Trophoblast cell (in vitro differentiated cells and primary cell): ENCODE measurements at regions not wholly inside any gene's neighbourhood (a gene's known extent, or its start where the extent isn't known, plus 50 kb on each side); places are given as distances from the start of the nearest gene placed in this dataset.

ENCODE experiments used
- DNase-seq, 2 donors: peaks; one replicate each; pipeline ENCODE4 v3.0.0-alpha.2; 2016
- H2AFZ ChIP-seq: 2 replicates; pipeline ENCODE4 v1.6.1; 2013; ENCODE audit warnings: low read length, moderate library complexity, mild to moderate bottlenecking; ENCODE audit not compliant: insufficient read depth, poor library complexity
- H2AK5ac ChIP-seq: 2 replicates; pipeline ENCODE4 v1.6.1; 2013; ENCODE audit warnings: mild to moderate bottlenecking, low read length
- H2BK120ac ChIP-seq: 2 replicates; pipeline ENCODE4 v1.6.1; 2013; ENCODE audit warnings: low read length, mild to moderate bottlenecking, moderate library complexity; ENCODE audit not compliant: insufficient read depth, poor library complexity
- H2BK12ac ChIP-seq: 2 replicates; pipeline ENCODE4 v1.6.1; 2013; ENCODE audit warnings: mild to moderate bottlenecking, low read length, moderate library complexity
- H2BK5ac ChIP-seq: 2 replicates; pipeline ENCODE4 v1.6.1; 2013; ENCODE audit warnings: low read length, low read depth, moderate library complexity, mild to moderate bottlenecking; ENCODE audit not compliant: poor library complexity
- H3K14ac ChIP-seq: 2 replicates; pipeline ENCODE4 v1.6.1; 2013; ENCODE audit warnings: mild to moderate bottlenecking, low read length
- H3K18ac ChIP-seq: 2 replicates; pipeline ENCODE4 v1.6.1; 2013; ENCODE audit warnings: mild to moderate bottlenecking, low read length
- H3K23ac ChIP-seq: 2 replicates; pipeline ENCODE4 v1.6.1; 2013; ENCODE audit warnings: low read length
- H3K27ac ChIP-seq: 2 replicates; pipeline ENCODE4 v1.5.1; 2013; ENCODE audit warnings: low read depth, mild to moderate bottlenecking, inconsistent platforms, low read length, moderate library complexity
- H3K27me3 ChIP-seq: 2 replicates; pipeline ENCODE4 v1.6.1; 2013; ENCODE audit warnings: inconsistent platforms, mild to moderate bottlenecking, low read length, moderate library complexity; ENCODE audit not compliant: insufficient read depth
- H3K36me3 ChIP-seq, 2 experiments: 1 replicate in 1 of 2; 2 replicates in 1 of 2; pipeline ENCODE4 v1.6.1; 2013; ENCODE audit warnings: low read length in 2 of 2, mild to moderate bottlenecking in 2 of 2, moderate library complexity in 1 of 2; ENCODE audit not compliant: insufficient read depth in 2 of 2, control insufficient read depth in 1 of 2
- H3K4ac ChIP-seq: 2 replicates; pipeline ENCODE4 v1.6.1; 2013; ENCODE audit warnings: low read depth, mild to moderate bottlenecking, low read length, moderate library complexity
- H3K4me1 ChIP-seq, 2 experiments: 1 replicate in 1 of 2; 2 replicates in 1 of 2; pipeline ENCODE4 v1.6.1; 2013; ENCODE audit warnings: low read length in 2 of 2, mild to moderate bottlenecking in 2 of 2, moderate library complexity in 1 of 2; ENCODE audit not compliant: insufficient read depth in 2 of 2, control insufficient read depth in 1 of 2
- H3K4me2 ChIP-seq: 2 replicates; pipeline ENCODE4 v1.6.1; 2013; ENCODE audit warnings: inconsistent platforms, mild to moderate bottlenecking, low read length, moderate library complexity
- H3K4me3 ChIP-seq: 2 replicates; pipeline ENCODE4 v1.5.1; 2013; ENCODE audit warnings: mild to moderate bottlenecking, low read depth, low read length, inconsistent platforms
- H3K79me1 ChIP-seq: one replicate; pipeline ENCODE4 v1.6.1; 2013; ENCODE audit warnings: low read length
- H3K79me2 ChIP-seq: 2 replicates; pipeline ENCODE4 v1.6.1; 2013; ENCODE audit warnings: low read length, mild to moderate bottlenecking; ENCODE audit not compliant: control insufficient read depth, insufficient read depth, poor library complexity
- H3K9ac ChIP-seq: 2 replicates; pipeline ENCODE4 v1.6.1; 2013; ENCODE audit warnings: mild to moderate bottlenecking, low read length
- H3K9me3 ChIP-seq: 2 replicates; pipeline ENCODE4 v1.6.1; 2013; ENCODE audit warnings: low read depth, mild to moderate bottlenecking, control low read depth, inconsistent platforms, low read length; ENCODE audit not compliant: insufficient read depth
- H4K12ac ChIP-seq: 2 replicates; pipeline ENCODE4 v1.6.1; 2013; ENCODE audit warnings: low read depth, mild to moderate bottlenecking, low read length, moderate library complexity
- H4K8ac ChIP-seq: 2 replicates; pipeline ENCODE4 v1.6.1; 2013; ENCODE audit warnings: low read depth, mild to moderate bottlenecking, low read length, moderate library complexity
- H4K91ac ChIP-seq: one replicate; pipeline ENCODE4 v1.6.1; 2013; ENCODE audit warnings: low read depth, mild to moderate bottlenecking, low read length, moderate library complexity
- WGBS: extraction: QIAGEN DNeasy Blood & Tissue Kit; methylation state at CpG from one replicate; pipeline ENCODE4 v1.1.7; 2013; ENCODE audit warnings: missing lambda C conversion rate; ENCODE audit not compliant: insufficient read length, insufficient coverage; ENCODE audit errors: extremely low coverage; 5-methylcytosine and 5-hydroxymethylcytosine counted together

DNA sequence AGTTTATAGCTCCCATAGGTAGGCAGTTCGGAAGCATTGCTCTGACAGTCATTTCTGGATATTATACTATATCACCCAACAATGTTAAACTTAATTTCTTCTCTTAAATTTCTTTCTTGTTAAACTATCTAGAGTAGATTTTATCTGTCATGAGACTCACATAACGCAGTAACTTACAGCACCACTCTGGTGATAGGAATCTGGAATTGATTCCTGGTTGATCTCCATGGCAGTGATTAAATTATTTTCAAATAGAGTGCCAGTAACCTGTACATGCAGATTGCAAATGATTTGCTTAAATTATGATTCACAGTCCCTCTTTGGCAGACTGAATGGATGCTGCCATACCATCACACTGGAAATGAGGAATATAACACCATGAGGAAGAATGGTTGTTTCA lies 722.1 kb downstream of the DACH1 start:
- DNase-seq: no peak
- no peak overlapping the region for H3K27ac ChIP-seq
- H2AK5ac ChIP-seq: no peak overlapping the region
- H3K9me3 ChIP-seq: no peaks in the 10 kb centered on the region
- no CpG with 5 or more reads among the region's 2 CpGs for WGBS
- no peak overlapping the region for H4K8ac ChIP-seq
- no peak overlapping the region for H3K18ac ChIP-seq
- no peak overlapping the region for H2AFZ ChIP-seq
- H4K12ac ChIP-seq: no peak overlapping the region
- no peaks in the 10 kb centered on the region for H3K27me3 ChIP-seq
- H3K14ac ChIP-seq: no peak overlapping the region
- H3K23ac ChIP-seq: no peak overlapping the region
- no peak overlapping the region for H2BK5ac ChIP-seq
- H3K36me3 ChIP-seq: no peaks in the 10 kb centered on the region
- H3K4ac ChIP-seq: no peak overlapping the region
- no peak overlapping the region for H4K91ac ChIP-seq
- no peak overlapping the region for H3K4me2 ChIP-seq
- no peaks in the 10 kb centered on the region for H3K79me2 ChIP-seq
- H2BK120ac ChIP-seq: no peak overlapping the region
- H3K4me3 ChIP-seq: no peak overlapping the region
- no peaks in the 10 kb centered on the region for H3K79me1 ChIP-seq
- H3K4me1 ChIP-seq: no peaks in the 10 kb centered on the region
- H2BK12ac ChIP-seq: no peak overlapping the region
- H3K9ac ChIP-seq: no peak overlapping the region

DNA sequence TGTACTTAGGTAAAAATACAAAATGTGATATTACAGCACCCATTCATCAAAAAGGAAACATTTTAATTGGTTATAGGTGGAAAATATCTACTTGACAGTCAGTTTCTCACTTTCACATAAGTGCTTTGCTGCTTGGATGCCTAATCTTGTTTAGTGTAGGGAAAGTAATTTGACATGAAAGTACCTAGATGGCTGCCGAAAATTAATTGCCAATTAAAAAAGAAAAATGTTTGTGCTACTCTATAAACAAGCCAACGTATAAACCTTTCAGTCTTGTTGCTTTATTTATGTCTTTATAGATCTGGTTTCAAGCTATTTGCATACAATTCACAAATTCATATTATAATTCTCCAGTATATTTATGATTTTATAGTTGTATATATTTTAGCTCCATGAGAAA lies 729.9 kb downstream of the DACH1 start:
- H3K23ac ChIP-seq: no peak overlapping the region
- no peaks in the 10 kb centered on the region for H3K4me1 ChIP-seq
- no peaks in the 10 kb centered on the region for H3K9me3 ChIP-seq
- no peak overlapping the region for H2AK5ac ChIP-seq
- no peak overlapping the region for H3K4me2 ChIP-seq
- H3K36me3 ChIP-seq: no peaks in the 10 kb centered on the region
- no peak overlapping the region for H4K8ac ChIP-seq
- H2AFZ ChIP-seq: no peak overlapping the region
- no peak overlapping the region for H4K12ac ChIP-seq
- H3K9ac ChIP-seq: no peak overlapping the region
- H3K79me1 ChIP-seq: no peaks in the 10 kb centered on the region
- no peaks in the 10 kb centered on the region for H3K27me3 ChIP-seq
- WGBS: no CpG with 5 or more reads among the region's 2 CpGs
- H3K27ac ChIP-seq: no peak overlapping the region
- H3K79me2 ChIP-seq: no peaks in the 10 kb centered on the region
- no peak for DNase-seq
- H3K4ac ChIP-seq: no peak overlapping the region
- no peak overlapping the region for H4K91ac ChIP-seq
- no peak overlapping the region for H3K14ac ChIP-seq
- no peak overlapping the region for H2BK120ac ChIP-seq
- H3K4me3 ChIP-seq: no peak overlapping the region
- H2BK12ac ChIP-seq: no peak overlapping the region
- H3K18ac ChIP-seq: no peak overlapping the region
- no peak overlapping the region for H2BK5ac ChIP-seq

DNA sequence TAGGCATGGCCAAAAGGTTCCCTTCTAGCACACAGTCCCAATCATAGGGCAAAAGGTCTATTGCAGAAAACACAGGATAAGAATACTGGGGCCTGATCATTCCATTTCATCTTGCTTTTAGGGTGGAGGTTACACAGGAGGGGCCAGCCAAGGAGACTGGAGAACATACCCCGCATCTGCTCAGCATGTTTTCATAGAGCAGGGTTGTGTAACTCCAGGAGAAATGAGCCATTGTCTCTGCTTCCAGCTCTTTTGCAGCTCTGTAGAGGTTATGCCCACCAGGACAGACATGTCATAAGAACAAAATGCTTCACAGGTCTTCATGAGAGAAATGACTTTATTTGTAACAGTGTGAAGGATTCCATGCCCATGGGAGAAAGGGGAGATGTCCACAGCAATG lies 742.8 kb downstream of the DACH1 start:
- no peak overlapping the region for H2AFZ ChIP-seq
- H3K4me2 ChIP-seq: no peak overlapping the region
- H3K4me1 ChIP-seq: no peaks in the 10 kb centered on the region
- H3K4me3 ChIP-seq: no peak overlapping the region
- no peaks in the 10 kb centered on the region for H3K79me2 ChIP-seq
- no peak overlapping the region for H4K8ac ChIP-seq
- no peak overlapping the region for H4K12ac ChIP-seq
- no peak overlapping the region for H2BK5ac ChIP-seq
- no peak overlapping the region for H3K27ac ChIP-seq
- H3K9me3 ChIP-seq: no peaks in the 10 kb centered on the region
- H2AK5ac ChIP-seq: no peak overlapping the region
- H3K14ac ChIP-seq: no peak overlapping the region
- no peaks in the 10 kb centered on the region for H3K27me3 ChIP-seq
- no peaks in the 10 kb centered on the region for H3K79me1 ChIP-seq
- WGBS: no CpG with 5 or more reads among the region's 1 CpG
- no peaks in the 10 kb centered on the region for H3K36me3 ChIP-seq
- H2BK120ac ChIP-seq: no peak overlapping the region
- no peak overlapping the region for H3K9ac ChIP-seq
- no peak overlapping the region for H3K4ac ChIP-seq
- no peak for DNase-seq
- no peak overlapping the region for H2BK12ac ChIP-seq
- H3K18ac ChIP-seq: no peak overlapping the region
- H3K23ac ChIP-seq: no peak overlapping the region
- H4K91ac ChIP-seq: no peak overlapping the region

DNA sequence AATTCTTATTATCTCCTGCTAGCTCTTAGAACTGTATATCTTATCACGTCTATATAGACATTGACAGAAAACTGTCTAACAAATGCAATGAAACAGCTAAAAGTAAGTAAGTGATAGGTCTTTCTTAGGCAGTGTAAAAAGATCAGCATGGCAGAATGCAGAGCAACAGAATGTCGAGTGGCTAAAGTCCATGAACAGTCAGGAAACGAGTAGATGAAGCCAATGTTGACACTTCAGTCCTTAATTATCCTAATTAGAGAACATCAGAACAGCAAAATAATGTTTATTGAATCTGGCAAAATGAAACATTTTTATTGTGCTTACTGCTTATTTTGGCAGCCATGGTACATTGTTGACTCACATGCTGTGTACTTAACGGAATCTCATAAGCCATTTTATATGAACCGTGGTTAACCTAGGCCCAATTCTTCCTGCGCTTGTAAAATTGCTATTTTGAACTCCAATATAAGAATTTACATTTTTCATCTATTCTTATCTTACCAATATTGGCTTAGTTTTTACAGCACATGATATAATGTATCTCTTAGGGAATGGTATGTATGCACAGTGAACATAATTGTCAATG lies 748.1 kb downstream of the DACH1 start:
- no peak overlapping the region for H2BK5ac ChIP-seq
- DNase-seq: no peak
- no peak overlapping the region for H3K4me2 ChIP-seq
- no peaks in the 10 kb centered on the region for H3K36me3 ChIP-seq
- H2AFZ ChIP-seq: no peak overlapping the region
- no peaks in the 10 kb centered on the region for H3K79me1 ChIP-seq
- H3K23ac ChIP-seq: no peak overlapping the region
- no peak overlapping the region for H2BK120ac ChIP-seq
- no peaks in the 10 kb centered on the region for H3K4me1 ChIP-seq
- no peaks in the 10 kb centered on the region for H3K27me3 ChIP-seq
- H2BK12ac ChIP-seq: no peak overlapping the region
- H4K12ac ChIP-seq: no peak overlapping the region
- no peak overlapping the region for H4K8ac ChIP-seq
- no peak overlapping the region for H2AK5ac ChIP-seq
- H3K4me3 ChIP-seq: no peak overlapping the region
- no peak overlapping the region for H3K18ac ChIP-seq
- WGBS: no CpG with 5 or more reads among the region's 6 CpGs
- no peak overlapping the region for H3K14ac ChIP-seq
- no peak overlapping the region for H3K27ac ChIP-seq
- H3K79me2 ChIP-seq: no peaks in the 10 kb centered on the region
- H3K4ac ChIP-seq: no peak overlapping the region
- H3K9ac ChIP-seq: no peak overlapping the region
- H3K9me3 ChIP-seq: no peaks in the 10 kb centered on the region
- no peak overlapping the region for H4K91ac ChIP-seq
